ENCODE measurements at regions not wholly inside any gene's neighbourhood (a gene's known extent, or its start where the extent isn't known, plus 50 kb on each side); places are given as distances from the start of the nearest gene placed in this dataset.

DNA sequence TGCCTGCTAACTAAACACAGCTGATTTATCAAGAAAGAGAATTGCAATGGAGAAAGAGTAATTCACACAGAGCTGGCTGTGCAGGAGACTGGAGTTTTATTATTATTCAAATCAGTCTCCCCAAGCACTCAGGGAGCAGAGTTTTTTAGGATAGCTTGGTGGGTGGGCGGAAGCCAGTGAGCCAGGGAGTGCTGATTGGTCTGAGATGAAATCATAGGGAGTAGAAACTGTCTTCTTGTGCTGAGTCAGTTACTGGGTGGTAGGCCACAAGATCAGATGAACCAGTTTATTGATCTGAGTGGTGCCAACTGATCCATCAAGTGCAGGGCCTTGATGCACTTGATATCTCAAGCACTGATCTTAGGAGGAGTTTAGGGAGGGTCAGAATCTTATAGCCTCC lies 891.9 kb upstream of the CADM2 start:
- no peak overlapping the region for H3K4me3 ChIP-seq
- H3K9me3 ChIP-seq = no peaks in the 10 kb centered on the region
- no peak overlapping the region for H3K27ac ChIP-seq
- H3K36me3 ChIP-seq = no peaks in the 10 kb centered on the region
- no peak for DNase-seq (ENCODE audit: low spot score)
- 86% methylated on average over 1 of the region's 1 CpG for WGBS
- H3K27me3 ChIP-seq (replicated peaks; ENCODE audit: insufficient read depth) = no peaks in the 10 kb centered on the region
- no peaks in the 10 kb centered on the region for H3K4me1 ChIP-seq (replicated peaks)
- intact Hi-C loops (cut with DNase I) = no loop called here
- TF ChIP-seq POLR2A (IDR thresholded peaks at IDR 0.05) (no peak), POLR2AphosphoS5 (IDR thresholded peaks at IDR 0.05) (no peak)
- TF ChIP-seq, protein P1, sequence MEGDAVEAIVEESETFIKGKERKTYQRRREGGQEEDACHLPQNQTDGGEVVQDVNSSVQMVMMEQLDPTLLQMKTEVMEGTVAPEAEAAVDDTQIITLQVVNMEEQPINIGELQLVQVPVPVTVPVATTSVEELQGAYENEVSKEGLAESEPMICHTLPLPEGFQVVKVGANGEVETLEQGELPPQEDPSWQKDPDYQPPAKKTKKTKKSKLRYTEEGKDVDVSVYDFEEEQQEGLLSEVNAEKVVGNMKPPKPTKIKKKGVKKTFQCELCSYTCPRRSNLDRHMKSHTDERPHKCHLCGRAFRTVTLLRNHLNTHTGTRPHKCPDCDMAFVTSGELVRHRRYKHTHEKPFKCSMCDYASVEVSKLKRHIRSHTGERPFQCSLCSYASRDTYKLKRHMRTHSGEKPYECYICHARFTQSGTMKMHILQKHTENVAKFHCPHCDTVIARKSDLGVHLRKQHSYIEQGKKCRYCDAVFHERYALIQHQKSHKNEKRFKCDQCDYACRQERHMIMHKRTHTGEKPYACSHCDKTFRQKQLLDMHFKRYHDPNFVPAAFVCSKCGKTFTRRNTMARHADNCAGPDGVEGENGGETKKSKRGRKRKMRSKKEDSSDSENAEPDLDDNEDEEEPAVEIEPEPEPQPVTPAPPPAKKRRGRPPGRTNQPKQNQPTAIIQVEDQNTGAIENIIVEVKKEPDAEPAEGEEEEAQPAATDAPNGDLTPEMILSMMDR (IDR thresholded peaks at IDR 0.05) = no peak

DNA sequence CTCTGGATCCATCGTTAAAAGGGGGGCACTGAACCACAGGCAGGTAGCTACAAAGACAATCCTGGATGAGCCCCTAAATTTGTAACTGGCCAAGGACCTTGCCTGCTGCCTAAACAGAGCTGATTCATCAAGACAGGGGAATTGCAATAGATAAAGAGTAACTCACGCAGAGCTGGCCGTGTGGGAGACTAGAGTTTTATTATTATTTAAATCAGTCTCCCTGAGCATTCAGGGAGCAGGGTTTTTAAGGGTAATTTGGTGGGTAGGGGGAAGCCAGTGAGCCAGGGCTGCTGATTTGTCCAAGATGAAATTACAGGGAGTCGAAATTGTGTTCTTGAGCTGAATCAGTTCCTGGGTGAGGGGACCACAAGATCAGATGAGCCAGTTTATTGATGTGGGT lies 885.1 kb upstream of the CADM2 start:
- Histone ChIP-seq H3K4me1 (replicated peaks) (no peaks in the 10 kb centered on the region), H3K9me3 (no peaks in the 10 kb centered on the region), H3K36me3 (no peaks in the 10 kb centered on the region), H3K27ac (no peak overlapping the region), H3K27me3 (replicated peaks; ENCODE audit: insufficient read depth) (no peaks in the 10 kb centered on the region), H3K4me3 (no peak overlapping the region)
- TF ChIP-seq, protein P1 (IDR thresholded peaks at IDR 0.05) = no peak
- TF ChIP-seq POLR2AphosphoS5 (IDR thresholded peaks at IDR 0.05) (no peak), POLR2A (IDR thresholded peaks at IDR 0.05) (no peak)
- intact Hi-C loops (cut with DNase I) = no loop called here
- 93% methylated on average over 4 of the region's 4 CpGs for WGBS
- no peak for DNase-seq (ENCODE audit: low spot score)

DNA sequence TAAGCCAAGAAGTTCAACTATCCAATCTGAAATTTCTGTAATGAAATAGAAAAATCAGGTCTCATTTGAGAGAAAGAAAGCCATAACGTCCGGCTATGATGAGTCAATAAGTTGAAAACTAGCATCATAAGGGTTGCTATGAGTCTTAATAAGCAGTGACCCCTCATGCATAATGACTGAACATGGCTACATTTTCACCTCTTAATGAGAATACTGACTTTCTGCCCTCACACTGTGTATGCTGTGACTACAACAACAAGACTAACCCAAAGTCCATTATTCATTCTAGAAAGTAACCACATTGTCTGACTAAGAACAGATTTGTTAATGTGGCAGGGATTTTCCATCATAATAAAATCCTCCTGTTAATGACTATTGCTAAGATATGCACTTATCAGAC lies 884.0 kb upstream of the CADM2 start:
- intact Hi-C loops (cut with DNase I) = no loop called here
- Histone ChIP-seq H3K27ac (no peak overlapping the region), H3K27me3 (replicated peaks; ENCODE audit: insufficient read depth) (no peaks in the 10 kb centered on the region), H3K36me3 (no peaks in the 10 kb centered on the region), H3K4me1 (replicated peaks) (no peaks in the 10 kb centered on the region), H3K9me3 (no peaks in the 10 kb centered on the region), H3K4me3 (no peak overlapping the region)
- TF ChIP-seq, protein P1 (IDR thresholded peaks at IDR 0.05) = no peak
- TF ChIP-seq POLR2A (IDR thresholded peaks at IDR 0.05) = no peak
- TF ChIP-seq POLR2AphosphoS5 (IDR thresholded peaks at IDR 0.05) = no peak
- WGBS = 86% methylated on average over 2 of the region's 2 CpGs
- DNase-seq (ENCODE audit: low spot score) = no peak

DNA sequence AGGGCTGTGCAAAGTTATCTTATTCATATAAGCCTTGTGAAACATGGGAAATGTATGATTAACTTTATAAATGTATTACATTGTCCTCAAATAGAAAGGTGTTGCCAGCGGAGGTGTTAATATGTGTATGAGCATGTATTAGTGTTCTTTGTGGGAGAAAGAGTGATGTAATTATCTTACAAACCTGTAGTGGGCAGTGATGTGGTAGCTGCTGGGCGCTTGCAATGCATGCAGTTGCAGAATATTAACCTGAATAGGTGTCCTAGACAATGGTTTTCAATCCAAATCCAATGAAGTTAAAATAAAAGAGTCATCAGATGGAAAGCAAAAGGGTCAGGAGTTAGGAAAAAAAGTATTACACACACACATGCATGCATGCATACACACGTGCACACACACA lies 881.3 kb upstream of the CADM2 start:
- H3K27ac ChIP-seq = no peak overlapping the region
- TF ChIP-seq POLR2AphosphoS5 (IDR thresholded peaks at IDR 0.05) (no peak), POLR2A (IDR thresholded peaks at IDR 0.05) (no peak)
- TF ChIP-seq, protein P1 (IDR thresholded peaks at IDR 0.05) = no peak
- no peak for DNase-seq (ENCODE audit: low spot score)
- H3K4me1 ChIP-seq (replicated peaks) = no peaks in the 10 kb centered on the region
- H3K36me3 ChIP-seq = no peaks in the 10 kb centered on the region
- no peaks in the 10 kb centered on the region for H3K27me3 ChIP-seq (replicated peaks; ENCODE audit: insufficient read depth)
- H3K9me3 ChIP-seq = no peaks in the 10 kb centered on the region
- H3K4me3 ChIP-seq = no peak overlapping the region
- 74% methylated on average over 3 of the region's 3 CpGs for WGBS
- intact Hi-C loops (cut with DNase I) = no loop called here

DNA sequence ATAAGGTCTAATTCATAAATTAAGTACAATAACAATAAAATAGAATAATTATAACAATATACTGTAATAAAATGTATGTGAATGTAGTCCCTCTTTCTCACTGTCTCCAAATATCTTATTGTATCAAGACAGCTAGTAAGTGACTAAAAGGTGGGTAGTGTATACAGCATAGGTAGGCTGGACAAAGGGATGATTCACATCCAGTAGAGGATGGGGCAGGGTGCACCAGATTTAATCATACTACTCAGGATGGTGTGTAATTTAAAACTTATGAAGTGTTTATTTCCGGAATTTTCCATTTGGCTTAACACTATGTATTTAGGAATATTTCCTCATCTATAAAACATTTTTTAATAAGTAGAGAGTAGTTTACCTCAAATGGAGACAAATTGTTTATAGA lies 876.1 kb upstream of the CADM2 start:
- 83% methylated on average over 1 of the region's 1 CpG for WGBS
- no peak overlapping the region for H3K4me3 ChIP-seq
- TF ChIP-seq POLR2AphosphoS5 (IDR thresholded peaks at IDR 0.05) (no peak), POLR2A (IDR thresholded peaks at IDR 0.05) (no peak)
- TF ChIP-seq, protein P1 (IDR thresholded peaks at IDR 0.05) = no peak
- no peak for DNase-seq (ENCODE audit: low spot score)
- no peaks in the 10 kb centered on the region for H3K27me3 ChIP-seq (replicated peaks; ENCODE audit: insufficient read depth)
- no peaks in the 10 kb centered on the region for H3K36me3 ChIP-seq
- no peak overlapping the region for H3K27ac ChIP-seq
- no peaks in the 10 kb centered on the region for H3K9me3 ChIP-seq
- H3K4me1 ChIP-seq (replicated peaks) = no peaks in the 10 kb centered on the region
- intact Hi-C loops (cut with DNase I) = no loop called here

Measured in prostate gland (tissue), 2 donors.